Mesendoderm (in vitro differentiated cells): ENCODE measurements at regions not wholly inside any gene's neighbourhood (a gene's known extent, or its start where the extent isn't known, plus 50 kb on each side); places are given as distances from the start of the nearest gene placed in this dataset.

Experiments used
- DNase-seq: peaks from one replicate; pipeline ENCODE4 v3.0.0; 2013
- H2AK5ac ChIP-seq: 2 replicates; pipeline ENCODE4 v1.6.1; 2013; ENCODE audit warnings: low read length, inconsistent platforms
- H2BK120ac ChIP-seq: 2 replicates; pipeline ENCODE4 v1.6.1; 2013; ENCODE audit warnings: low read depth, mild to moderate bottlenecking, low read length, moderate library complexity, mixed read lengths
- H2BK15ac ChIP-seq: replicated peaks from 2 replicates; pipeline ENCODE4 v1.6.1; 2013; ENCODE audit warnings: low read depth, mild to moderate bottlenecking, moderate library complexity
- H2BK5ac ChIP-seq: 2 replicates; pipeline ENCODE4 v1.6.1; 2013; ENCODE audit warnings: low read length, inconsistent platforms
- H3K18ac ChIP-seq: 2 replicates; pipeline ENCODE4 v1.6.1; 2013; ENCODE audit warnings: mild to moderate bottlenecking, low read length, mixed read lengths
- H3K23ac ChIP-seq: one replicate; pipeline ENCODE4 v1.6.1; 2013; ENCODE audit warnings: low read length
- H3K27ac ChIP-seq: 2 replicates; pipeline ENCODE4 v1.5.1; 2013; ENCODE audit warnings: low read depth, mild to moderate bottlenecking, inconsistent platforms, low read length, moderate library complexity
- H3K27me3 ChIP-seq: 2 replicates; pipeline ENCODE4 v1.6.1; 2013; ENCODE audit warnings: low read length, control low read depth, mild to moderate bottlenecking, inconsistent platforms; ENCODE audit not compliant: insufficient read depth, poor library complexity
- H3K36me3 ChIP-seq: 2 replicates; pipeline ENCODE4 v1.6.1; 2013; ENCODE audit warnings: low read length, inconsistent platforms; ENCODE audit not compliant: control insufficient read depth, insufficient read depth
- H3K4ac ChIP-seq: one replicate; pipeline ENCODE4 v1.6.1; 2013; ENCODE audit warnings: low read depth, mild to moderate bottlenecking, low read length, moderate library complexity
- H3K4me1 ChIP-seq: 2 replicates; pipeline ENCODE4 v1.6.1; 2013; ENCODE audit warnings: low read depth, low read length, inconsistent platforms; ENCODE audit not compliant: control insufficient read depth
- H3K4me2 ChIP-seq: 2 replicates; pipeline ENCODE4 v1.6.1; 2013; ENCODE audit warnings: low read length
- H3K4me3 ChIP-seq: 2 replicates; pipeline ENCODE4 v1.5.1; 2013; ENCODE audit warnings: mild to moderate bottlenecking, low read length
- H3K56ac ChIP-seq: one replicate; pipeline ENCODE4 v1.6.1; 2013; ENCODE audit warnings: low read length
- H3K79me1 ChIP-seq: 2 replicates; pipeline ENCODE4 v1.6.1; 2013; ENCODE audit warnings: low read length, inconsistent platforms
- H3K79me2 ChIP-seq: 2 replicates; pipeline ENCODE4 v1.6.1; 2013; ENCODE audit warnings: mild to moderate bottlenecking, low read length; ENCODE audit not compliant: control insufficient read depth, insufficient read depth
- H3K9ac ChIP-seq: 2 replicates; pipeline ENCODE4 v1.6.1; 2013; ENCODE audit warnings: low read length, inconsistent platforms
- H4K5ac ChIP-seq: one replicate; pipeline ENCODE4 v1.6.1; 2013; ENCODE audit warnings: low read length
- H4K8ac ChIP-seq: one replicate; pipeline ENCODE4 v1.6.1; 2013; ENCODE audit warnings: low read depth, mild to moderate bottlenecking, control low read depth, low read length, moderate library complexity
- WGBS: extraction: QIAGEN DNeasy Blood & Tissue Kit; methylation state at CpG from one replicate; pipeline ENCODE4 v1.1.7; 2013; ENCODE audit warnings: low lambda C conversion rate, missing lambda C conversion rate; ENCODE audit not compliant: insufficient coverage; ENCODE audit errors: extremely low coverage; 5-methylcytosine and 5-hydroxymethylcytosine counted together

DNA sequence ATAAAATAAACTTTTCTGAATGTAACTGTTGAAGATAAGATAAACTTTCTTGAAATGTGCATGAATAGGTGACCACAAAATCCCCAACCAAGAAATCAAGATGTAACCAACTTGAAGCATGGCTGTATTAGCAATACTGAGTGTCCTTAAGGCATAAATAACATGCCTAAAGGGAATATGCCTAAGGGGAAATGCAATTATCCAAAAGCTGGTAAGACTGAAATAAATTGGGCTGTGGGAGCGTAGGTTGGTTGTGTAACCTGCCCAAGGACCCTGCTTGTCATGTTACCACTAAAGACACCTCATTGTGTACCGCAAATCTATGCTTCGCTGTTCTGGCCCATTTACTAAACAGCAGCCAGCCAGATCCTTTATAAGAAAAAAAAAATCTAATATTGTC is 200.8 kb upstream of the PDE10A start:
- no peak overlapping the region for H3K18ac ChIP-seq
- H3K23ac ChIP-seq = no peak overlapping the region
- no peak overlapping the region for H3K27ac ChIP-seq
- no peak overlapping the region for H4K8ac ChIP-seq
- H2AK5ac ChIP-seq = no peak overlapping the region
- no peak overlapping the region for H3K4me2 ChIP-seq
- no peak overlapping the region for H3K4me3 ChIP-seq
- H3K4me1 ChIP-seq = no peaks in the 10 kb centered on the region
- H3K79me2 ChIP-seq = no peaks in the 10 kb centered on the region
- H2BK15ac ChIP-seq = no peak overlapping the region
- no peak overlapping the region for H3K9ac ChIP-seq
- no peak overlapping the region for H2BK120ac ChIP-seq
- no peaks in the 10 kb centered on the region for H3K79me1 ChIP-seq
- no peak overlapping the region for H3K4ac ChIP-seq
- DNase-seq = no peak
- H2BK5ac ChIP-seq = no peak overlapping the region
- no peak overlapping the region for H4K5ac ChIP-seq
- no peak overlapping the region for H3K56ac ChIP-seq
- no CpG with 5 or more reads among the region's 3 CpGs for WGBS
- H3K27me3 ChIP-seq = no peaks in the 10 kb centered on the region
- H3K36me3 ChIP-seq = no peaks in the 10 kb centered on the region

DNA sequence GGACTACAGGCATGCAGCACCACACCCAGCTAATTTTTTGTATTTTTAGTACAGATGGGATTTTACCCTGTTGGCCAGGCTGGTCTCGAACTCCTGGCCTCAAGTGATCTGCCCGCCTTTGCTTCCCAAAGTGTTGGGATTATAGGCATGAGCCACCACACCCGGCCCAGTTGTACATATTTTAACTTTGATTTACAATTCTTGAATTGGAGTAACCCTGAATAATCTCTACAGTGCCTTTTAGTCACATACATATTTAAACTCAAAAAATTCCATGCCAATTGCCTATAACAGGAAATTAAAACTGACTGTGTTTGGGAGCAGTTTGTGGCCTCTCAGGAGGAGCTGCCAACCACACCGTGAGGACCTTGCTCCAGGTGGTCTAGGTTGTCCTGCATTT is 199.8 kb upstream of the PDE10A start:
- no peak overlapping the region for H3K4me2 ChIP-seq
- no CpG with 5 or more reads among the region's 4 CpGs for WGBS
- no peak overlapping the region for H3K4me3 ChIP-seq
- no peak overlapping the region for H3K9ac ChIP-seq
- H3K79me2 ChIP-seq = no peaks in the 10 kb centered on the region
- H2BK5ac ChIP-seq = no peak overlapping the region
- no peak overlapping the region for H3K27ac ChIP-seq
- no peak overlapping the region for H2BK15ac ChIP-seq
- H2BK120ac ChIP-seq = no peak overlapping the region
- H3K36me3 ChIP-seq = no peaks in the 10 kb centered on the region
- H3K56ac ChIP-seq = no peak overlapping the region
- no peak overlapping the region for H2AK5ac ChIP-seq
- no peak overlapping the region for H3K4ac ChIP-seq
- H3K18ac ChIP-seq = no peak overlapping the region
- no peak for DNase-seq
- no peak overlapping the region for H4K5ac ChIP-seq
- no peaks in the 10 kb centered on the region for H3K27me3 ChIP-seq
- H3K79me1 ChIP-seq = no peaks in the 10 kb centered on the region
- no peaks in the 10 kb centered on the region for H3K4me1 ChIP-seq
- H4K8ac ChIP-seq = no peak overlapping the region
- no peak overlapping the region for H3K23ac ChIP-seq

DNA sequence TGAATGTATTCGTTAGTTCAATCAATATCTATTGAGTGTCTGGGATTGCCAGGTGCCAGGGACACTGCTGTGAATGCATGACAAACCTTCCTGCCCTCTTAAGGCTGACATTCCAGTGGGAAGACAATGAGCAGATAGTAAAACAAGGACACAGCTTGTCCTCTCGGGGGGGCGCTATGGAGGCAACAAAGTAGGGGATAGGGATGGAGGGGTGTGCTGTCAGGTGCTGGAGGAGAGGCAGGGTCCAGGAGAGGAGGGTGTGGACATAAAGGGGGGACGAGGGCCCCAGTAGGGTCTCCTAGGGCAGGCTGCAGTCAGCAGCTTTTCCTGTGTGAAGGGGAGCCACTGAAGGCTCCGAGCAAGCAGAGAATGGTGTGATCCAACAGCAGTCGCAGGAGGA is 198.2 kb upstream of the PDE10A start:
- Histone ChIP-seq H3K23ac (no peak overlapping the region), H4K5ac (no peak overlapping the region)

DNA sequence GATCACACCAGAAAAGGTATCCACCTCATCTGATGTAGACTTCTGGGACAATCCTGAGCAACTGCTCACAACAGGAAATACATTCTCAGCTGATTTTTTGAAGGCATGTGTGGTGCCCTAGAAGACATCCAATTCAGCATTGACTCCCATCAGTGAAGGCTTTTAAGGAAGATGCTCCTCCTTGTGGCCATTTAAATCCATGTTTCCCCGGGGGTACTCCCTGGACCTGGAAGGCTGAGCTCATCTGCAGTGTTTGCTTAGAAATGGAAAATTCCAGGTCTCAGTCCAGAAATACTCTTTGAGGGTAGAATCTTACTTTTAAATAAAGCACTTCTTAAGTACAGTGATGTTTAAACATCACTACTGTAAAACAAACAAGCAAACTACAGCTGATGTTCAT is 195.5 kb upstream of the PDE10A start:
- Histone ChIP-seq H3K4me3 (no peak overlapping the region), H3K4me2 (no peak overlapping the region), H3K79me1 (no peaks in the 10 kb centered on the region), H3K56ac (no peak overlapping the region), H3K36me3 (no peaks in the 10 kb centered on the region), H2BK15ac (no peak overlapping the region), H3K9ac (no peak overlapping the region), H4K5ac (no peak overlapping the region), H2AK5ac (no peak overlapping the region), H3K27me3 (peaks cover 9% of the 10 kb centered on the region), H4K8ac (no peak overlapping the region), H2BK5ac (no peak overlapping the region), H3K23ac (no peak overlapping the region), H3K79me2 (no peaks in the 10 kb centered on the region), H3K18ac (no peak overlapping the region), H3K27ac (no peak overlapping the region), H3K4ac (no peak overlapping the region), H3K4me1 (no peaks in the 10 kb centered on the region), H2BK120ac (no peak overlapping the region)
- no CpG with 5 or more reads among the region's 1 CpG for WGBS
- DNase-seq = peak; percentile 75

More for the DNA sequence above, 198.2 kb upstream of the PDE10A start:
- H3K79me1 ChIP-seq = no peaks in the 10 kb centered on the region
- DNase-seq = no peak
- no peak overlapping the region for H3K9ac ChIP-seq
- H3K4me3 ChIP-seq = no peak overlapping the region
- H3K4me1 ChIP-seq = no peaks in the 10 kb centered on the region
- no peak overlapping the region for H2BK15ac ChIP-seq
- no peak overlapping the region for H3K4ac ChIP-seq
- WGBS = no CpG with 5 or more reads among the region's 6 CpGs
- no peaks in the 10 kb centered on the region for H3K27me3 ChIP-seq
- no peaks in the 10 kb centered on the region for H3K36me3 ChIP-seq
- no peak overlapping the region for H2BK120ac ChIP-seq
- H3K4me2 ChIP-seq = no peak overlapping the region
- no peak overlapping the region for H3K56ac ChIP-seq
- H3K27ac ChIP-seq = no peak overlapping the region
- H2AK5ac ChIP-seq = no peak overlapping the region
- no peak overlapping the region for H2BK5ac ChIP-seq
- no peak overlapping the region for H4K8ac ChIP-seq
- H3K18ac ChIP-seq = no peak overlapping the region
- H3K79me2 ChIP-seq = no peaks in the 10 kb centered on the region

DNA sequence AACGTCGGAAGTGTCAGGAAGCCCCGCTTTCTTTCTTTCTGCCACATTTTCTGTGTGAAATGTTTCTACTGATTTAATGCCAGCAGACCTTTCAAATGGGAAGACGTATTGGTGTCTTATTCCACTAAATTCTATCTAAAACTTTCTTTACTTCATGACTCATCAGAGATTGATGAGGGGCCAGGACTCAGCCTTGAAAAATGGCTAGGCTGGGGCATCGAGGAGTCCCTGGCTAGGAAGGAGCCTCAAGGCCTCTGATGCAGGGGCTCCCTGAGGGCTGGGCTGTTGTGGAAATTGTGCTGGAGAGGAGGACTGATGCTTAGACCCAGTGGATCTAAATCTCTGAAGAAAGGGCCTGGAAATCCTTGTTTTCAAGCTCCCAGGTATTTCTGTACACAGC is 192.8 kb upstream of the PDE10A start:
- WGBS = no CpG with 5 or more reads among the region's 5 CpGs
- Histone ChIP-seq H2BK15ac (no peak overlapping the region), H4K5ac (no peak overlapping the region), H3K4me1 (no peaks in the 10 kb centered on the region), H3K56ac (no peak overlapping the region), H2BK5ac (no peak overlapping the region), H3K27ac (no peak overlapping the region), H3K23ac (no peak overlapping the region), H2BK120ac (no peak overlapping the region), H3K36me3 (no peaks in the 10 kb centered on the region), H3K4ac (no peak overlapping the region), H3K9ac (no peak overlapping the region), H3K79me2 (no peaks in the 10 kb centered on the region), H3K79me1 (no peaks in the 10 kb centered on the region), H3K27me3 (peaks cover 13% of the 10 kb centered on the region), H2AK5ac (no peak overlapping the region), H3K18ac (no peak overlapping the region), H3K4me3 (no peak overlapping the region), H4K8ac (no peak overlapping the region), H3K4me2 (no peak overlapping the region)
- no peak for DNase-seq

DNA sequence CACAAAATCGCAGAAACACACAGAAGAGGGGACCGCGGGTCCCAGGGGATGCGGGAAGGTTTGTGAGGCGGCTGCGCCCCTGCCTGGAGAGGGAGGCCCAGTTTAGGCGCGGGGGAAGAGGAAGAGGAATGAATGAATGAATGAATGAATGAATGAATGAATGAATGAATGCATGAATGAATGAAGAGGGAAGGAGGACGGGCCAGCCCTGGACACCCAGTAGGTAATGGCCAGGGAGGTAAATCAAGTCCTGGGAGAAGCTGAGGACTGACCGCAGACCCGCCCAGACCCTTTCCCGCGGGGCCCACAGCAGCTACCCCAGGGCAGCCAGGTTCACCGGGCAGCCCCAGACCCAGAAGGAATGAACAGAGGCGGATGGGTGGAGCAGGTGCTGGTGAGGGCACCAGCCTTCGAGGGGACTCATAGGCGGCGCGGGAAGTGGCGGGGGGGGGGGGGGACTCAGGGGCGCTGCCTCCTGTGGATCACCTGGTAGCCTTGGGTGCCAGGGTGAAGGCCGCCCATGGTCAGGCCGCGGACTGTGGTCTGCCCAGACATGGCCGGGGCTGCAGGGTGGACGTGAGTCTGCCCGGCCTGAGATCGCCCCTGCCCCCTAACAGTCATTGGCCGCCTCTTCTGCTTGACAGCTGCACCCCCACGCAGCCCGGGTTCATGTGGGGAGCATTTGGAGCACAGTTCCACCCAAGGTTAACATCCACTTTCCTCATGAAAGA is 192.0 kb upstream of the PDE10A start:
- Histone ChIP-seq H3K4me1 (no peaks in the 10 kb centered on the region), H3K79me1 (no peaks in the 10 kb centered on the region), H3K9ac (peak overlapping the region; percentile 35), H4K5ac (no peak overlapping the region), H3K36me3 (no peaks in the 10 kb centered on the region), H3K4me3 (no peak overlapping the region), H3K23ac (no peak overlapping the region), H2BK120ac (no peak overlapping the region), H2BK15ac (no peak overlapping the region), H3K27me3 (peaks cover 13% of the 10 kb centered on the region), H3K27ac (no peak overlapping the region), H3K4me2 (no peak overlapping the region), H2AK5ac (no peak overlapping the region), H3K4ac (no peak overlapping the region), H3K56ac (peak overlapping the region; percentile 62), H3K18ac (no peak overlapping the region), H3K79me2 (no peaks in the 10 kb centered on the region), H2BK5ac (no peak overlapping the region), H4K8ac (no peak overlapping the region)
- DNase-seq = no peak
- no CpG with 5 or more reads among the region's 31 CpGs for WGBS
